CD4-positive, alpha-beta memory T cell (primary cell): ENCODE measurements at regions not wholly inside any gene's neighbourhood (a gene's known extent, or its start where the extent isn't known, plus 50 kb on each side); places are given as distances from the start of the nearest gene placed in this dataset.

Experiments used
- CTCF ChIA-PET: fragments of 350-600 bp; sonication (Branson Sonifier 250); formaldehyde crosslinking; loops from one replicate; lab custom pipeline; 2021; ENCODE audit warnings: inconsistent platforms; ENCODE audit not compliant: partially characterized antibody; lab: Charles Lee
- POLR2A ChIA-PET: fragments of 350-600 bp; sonication (Branson Sonifier 250); formaldehyde crosslinking; loops from one replicate; lab custom pipeline; 2021; ENCODE audit not compliant: partially characterized antibody; lab: Charles Lee
- DNase-seq, 5 donors: peaks; one replicate each; pipeline versions ENCODE4 v3.0.0 to v3.0.0-alpha.2; 2020 to 2022; ENCODE audit warnings: mixed read lengths in 1 of 5
- H3K27ac ChIP-seq: one replicate; pipeline ENCODE4 v1.7.0; 2013; ENCODE audit warnings: low read depth, low read length
- H3K27me3 ChIP-seq: 2 replicates; pipeline ENCODE4 v1.7.0; 2013; ENCODE audit warnings: mild to moderate bottlenecking, low read length, moderate library complexity; ENCODE audit not compliant: insufficient read depth
- H3K36me3 ChIP-seq: 2 replicates; pipeline ENCODE4 v1.7.0; 2013; ENCODE audit warnings: mild to moderate bottlenecking, low read length, moderate library complexity; ENCODE audit not compliant: insufficient read depth
- H3K4me1 ChIP-seq: 2 replicates; pipeline ENCODE4 v1.7.0; 2013; ENCODE audit warnings: mild to moderate bottlenecking, low read length, moderate library complexity; ENCODE audit not compliant: insufficient read depth
- H3K4me3 ChIP-seq, 2 donors: one replicate each; pipeline ENCODE4 v1.7.0; 2013; ENCODE audit warnings: low read length in 2 of 2, mild to moderate bottlenecking in 1 of 2
- H3K9me3 ChIP-seq, 2 donors: one replicate each; pipeline ENCODE4 v1.7.0; 2013; ENCODE audit warnings: low read length in 2 of 2, control low read depth in 1 of 2; ENCODE audit not compliant: control insufficient read depth in 1 of 2
- H3K27ac Mint-ChIP-seq, 7 donors: one replicate each; pipeline ENCODE4 v1.8.0; 2020 to 2021; ENCODE audit warnings: mixed read lengths in 7 of 7, mild to moderate bottlenecking in 6 of 7, inconsistent platforms in 3 of 7, moderate library complexity in 3 of 7
- H3K27me3 Mint-ChIP-seq, 2 donors: one replicate each; pipeline ENCODE4 v1.8.0; 2020 to 2021; ENCODE audit warnings: mixed read lengths in 2 of 2
- H3K36me3 Mint-ChIP-seq, 2 donors: one replicate each; pipeline ENCODE4 v1.8.0; 2020 to 2021; ENCODE audit warnings: mixed read lengths in 2 of 2, inconsistent platforms in 1 of 2, mild to moderate bottlenecking in 1 of 2
- H3K4me1 Mint-ChIP-seq, 4 donors: one replicate each; pipeline ENCODE4 v1.8.0; 2020 to 2021; ENCODE audit warnings: mixed read lengths in 4 of 4, mild to moderate bottlenecking in 1 of 4
- H3K4me3 Mint-ChIP-seq, 8 donors: one replicate each; pipeline ENCODE4 v1.8.0; 2020 to 2021; ENCODE audit warnings: mixed read lengths in 8 of 8, mild to moderate bottlenecking in 7 of 8, moderate library complexity in 6 of 8, inconsistent platforms in 3 of 8
- H3K9me3 Mint-ChIP-seq, 8 donors: one replicate each; pipeline ENCODE4 v1.8.0; 2020 to 2021; ENCODE audit warnings: mixed read lengths in 8 of 8, mild to moderate bottlenecking in 5 of 8, inconsistent platforms in 3 of 8, moderate library complexity in 1 of 8
- intact Hi-C: fragments of 100-400 bp; cut with micrococcal nuclease; formaldehyde crosslinking; loops from one replicate; pipeline ENCODE4 v1.15.1; 2023

GRCh38 chr4:126529997-126530396 is 1102.8 kb upstream of the INTU start:
- ChIA-PET CTCF (interaction anchor here (0.8 kb wide), 1 partner anchor 9 kb away, joined by 3 read pairs; no protein-coding TSS in a partner anchor), POLR2A (no interaction called here)
- H3K27ac ChIP-seq: no peak overlapping the region
- Mint-ChIP-seq H3K27me3 (no peaks in the 10 kb centered on the region), H3K9me3 (peaks cover 0 to 13% (median 4%) of the 10 kb centered on the region in 8 donors), H3K36me3 (no peaks in the 10 kb centered on the region), H3K4me3 (no peak overlapping the region), H3K27ac (no peak overlapping the region), H3K4me1 (no peaks in the 10 kb centered on the region)
- intact Hi-C loops: no loop called here
- DNase-seq: no peak
- no peak overlapping the region for H3K4me3 ChIP-seq
- no peaks in the 10 kb centered on the region for H3K36me3 ChIP-seq
- no peaks in the 10 kb centered on the region for H3K27me3 ChIP-seq
- no peaks in the 10 kb centered on the region for H3K9me3 ChIP-seq
- no peaks in the 10 kb centered on the region for H3K4me1 ChIP-seq

- Histone ChIP-seq H3K4me1 (no peaks in the 10 kb centered on the region), H3K27ac (no peak overlapping the region), H3K36me3 (no peaks in the 10 kb centered on the region), H3K27me3 (no peaks in the 10 kb centered on the region), H3K9me3 (no peaks in the 10 kb centered on the region), H3K4me3 (no peak overlapping the region)
- ChIA-PET POLR2A (no interaction called here), CTCF (no interaction called here)
- Mint-ChIP-seq H3K27ac (no peak overlapping the region), H3K4me1 (no peaks in the 10 kb centered on the region), H3K27me3 (no peaks in the 10 kb centered on the region), H3K9me3 (peaks cover 0 to 10% (median 4%) of the 10 kb centered on the region in 8 donors), H3K4me3 (no peak overlapping the region), H3K36me3 (no peaks in the 10 kb centered on the region)
- no peak for DNase-seq
- intact Hi-C loops: no loop called here
Observed at GRCh38 chr4:126530996-126531585, 1101.7 kb upstream of the INTU start.

GRCh38 chr4:126532527-126532926 is 1100.2 kb upstream of the INTU start:
- CTCF ChIA-PET: no interaction called here
- Mint-ChIP-seq H3K27ac (no peak overlapping the region), H3K4me1 (no peaks in the 10 kb centered on the region), H3K27me3 (no peaks in the 10 kb centered on the region), H3K4me3 (no peak overlapping the region), H3K9me3 (peaks cover 0 to 8% (median 3%) of the 10 kb centered on the region in 8 donors), H3K36me3 (no peaks in the 10 kb centered on the region)
- Histone ChIP-seq H3K4me1 (no peaks in the 10 kb centered on the region), H3K9me3 (no peaks in the 10 kb centered on the region), H3K27me3 (no peaks in the 10 kb centered on the region), H3K27ac (no peak overlapping the region), H3K36me3 (no peaks in the 10 kb centered on the region), H3K4me3 (no peak overlapping the region)
- POLR2A ChIA-PET: no interaction called here
- DNase-seq: no peak
- intact Hi-C loops: no loop called here

GRCh38 chr4:126533146-126533805 is 1099.5 kb upstream of the INTU start:
- POLR2A ChIA-PET: no interaction called here
- no peak overlapping the region for H3K4me3 Mint-ChIP-seq

GRCh38 chr4:126539771-126540170 is 1093.0 kb upstream of the INTU start:
- Histone ChIP-seq H3K27ac (no peak overlapping the region), H3K4me3 (no peak overlapping the region), H3K27me3 (no peaks in the 10 kb centered on the region), H3K36me3 (no peaks in the 10 kb centered on the region), H3K4me1 (no peaks in the 10 kb centered on the region), H3K9me3 (no peaks in the 10 kb centered on the region)
- ChIA-PET CTCF (no interaction called here), POLR2A (no interaction called here)
- Mint-ChIP-seq H3K9me3 (peaks cover 0 to 19% (median 4%) of the 10 kb centered on the region in 8 donors), H3K4me3 (no peak overlapping the region), H3K27ac (no peak overlapping the region), H3K36me3 (no peaks in the 10 kb centered on the region), H3K27me3 (no peaks in the 10 kb centered on the region), H3K4me1 (no peaks in the 10 kb centered on the region)
- DNase-seq: no peak
- intact Hi-C loops: no loop called here

More at GRCh38 chr4:126533146-126533805, 1099.5 kb upstream of the INTU start:
- Histone ChIP-seq H3K4me3 (no peak overlapping the region), H3K4me1 (no peaks in the 10 kb centered on the region), H3K27me3 (no peaks in the 10 kb centered on the region), H3K27ac (no peak overlapping the region), H3K9me3 (no peaks in the 10 kb centered on the region), H3K36me3 (no peaks in the 10 kb centered on the region)
- intact Hi-C loops: no loop called here
- no peak for DNase-seq
- H3K27me3 Mint-ChIP-seq: no peaks in the 10 kb centered on the region
- H3K27ac Mint-ChIP-seq: no peak overlapping the region
- no peaks in the 10 kb centered on the region for H3K36me3 Mint-ChIP-seq
- CTCF ChIA-PET: no interaction called here
- H3K9me3 Mint-ChIP-seq: peaks cover 0 to 12% (median 3%) of the 10 kb centered on the region in 8 donors
- H3K4me1 Mint-ChIP-seq: no peaks in the 10 kb centered on the region

GRCh38 chr4:126541820-126542219 is 1090.9 kb upstream of the INTU start:
- no peaks in the 10 kb centered on the region for H3K36me3 Mint-ChIP-seq
- CTCF ChIA-PET: no interaction called here
- H3K27me3 Mint-ChIP-seq: no peaks in the 10 kb centered on the region
- DNase-seq: no peak
- Histone ChIP-seq H3K4me3 (no peak overlapping the region), H3K27me3 (no peaks in the 10 kb centered on the region), H3K36me3 (no peaks in the 10 kb centered on the region), H3K4me1 (no peaks in the 10 kb centered on the region), H3K27ac (no peak overlapping the region), H3K9me3 (no peaks in the 10 kb centered on the region)
- no peak overlapping the region for H3K4me3 Mint-ChIP-seq
- no peaks in the 10 kb centered on the region for H3K4me1 Mint-ChIP-seq
- intact Hi-C loops: no loop called here
- peaks cover 0 to 19% (median 6%) of the 10 kb centered on the region in 8 donors for H3K9me3 Mint-ChIP-seq
- no peak overlapping the region for H3K27ac Mint-ChIP-seq
- POLR2A ChIA-PET: no interaction called here

- Histone ChIP-seq H3K27me3 (no peaks in the 10 kb centered on the region), H3K27ac (no peak overlapping the region), H3K4me3 (no peak overlapping the region), H3K36me3 (no peaks in the 10 kb centered on the region), H3K4me1 (no peaks in the 10 kb centered on the region), H3K9me3 (peaks cover 0 to 3% of the 10 kb centered on the region in 2 donors)
- ChIA-PET POLR2A (no interaction called here), CTCF (no interaction called here)
- Mint-ChIP-seq H3K36me3 (no peaks in the 10 kb centered on the region), H3K4me1 (no peaks in the 10 kb centered on the region), H3K27ac (no peak overlapping the region), H3K9me3 (peaks cover 0 to 12% (median 4%) of the 10 kb centered on the region in 8 donors), H3K4me3 (no peak overlapping the region), H3K27me3 (no peaks in the 10 kb centered on the region)
- DNase-seq: no peak
- intact Hi-C loops: no loop called here
Observed at GRCh38 chr4:126544276-126544675, 1088.5 kb upstream of the INTU start.
